HG03378 (cell line): ENCODE measurements at regions not wholly inside any gene's neighbourhood (a gene's known extent, or its start where the extent isn't known, plus 50 kb on each side); places are given as distances from the start of the nearest gene placed in this dataset.
"Not testable (repeated sequence)": the region's sequence is repeated elsewhere in the genome, so short reads cannot be mapped to it uniquely, and the experiment has no call there.

Experiments
- ATAC-seq: cut with Tn5 transposase; IDR thresholded peaks from one replicate; pipeline ENCODE4 v1.9.1; 2021; ENCODE audit warnings: mild to moderate bottlenecking, moderate library complexity; ENCODE audit not compliant: unreplicated experiment

DNA sequence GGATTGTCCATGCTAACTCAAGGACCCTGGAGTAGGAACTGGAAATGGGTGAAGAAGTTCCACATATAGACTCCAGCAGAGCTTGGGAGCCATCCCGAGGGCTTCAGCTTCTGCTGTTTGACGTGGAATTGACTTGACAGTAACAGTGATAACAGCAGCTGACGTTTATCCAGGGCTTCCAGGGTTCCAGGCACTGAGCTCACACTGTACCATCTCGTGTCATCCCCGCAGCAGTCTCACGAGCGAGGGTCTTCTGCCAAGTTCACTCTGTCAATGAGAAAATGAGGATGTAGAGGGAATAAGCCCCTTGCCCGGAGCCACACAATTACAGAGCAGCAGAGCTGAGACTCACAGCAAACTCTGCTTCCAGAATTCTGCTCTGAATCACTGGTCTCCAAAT lies 447.7 kb downstream of the SIPA1L2 start:
- ATAC-seq, result no peak

- ATAC-seq, result no peak
Observed at GRCh38 chr1:232180779-232181136, 449.2 kb downstream of the SIPA1L2 start.

GRCh38 chr1:232179896-232180778 lies 449.8 kb downstream of the SIPA1L2 start:
- no peak for ATAC-seq

DNA sequence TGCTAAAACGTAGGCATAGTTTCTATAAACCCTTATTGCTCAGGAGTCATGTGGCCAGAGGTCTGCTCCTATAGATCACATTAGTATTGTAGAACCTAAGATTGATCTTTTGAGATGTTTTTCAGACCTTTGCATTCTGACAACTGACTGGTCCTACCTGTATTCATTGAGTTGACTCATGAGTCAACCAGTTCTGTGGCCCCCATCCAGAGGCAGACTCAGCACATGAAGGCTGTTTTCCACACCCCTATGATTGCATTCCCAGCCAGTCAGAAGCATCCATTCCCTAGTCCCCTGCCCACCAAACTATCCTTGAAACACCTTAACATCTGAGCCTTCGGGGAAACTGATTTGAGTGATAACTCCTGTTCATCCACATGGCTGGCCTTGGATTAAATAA lies 451.7 kb downstream of the SIPA1L2 start:
- ATAC-seq, result no peak

DNA sequence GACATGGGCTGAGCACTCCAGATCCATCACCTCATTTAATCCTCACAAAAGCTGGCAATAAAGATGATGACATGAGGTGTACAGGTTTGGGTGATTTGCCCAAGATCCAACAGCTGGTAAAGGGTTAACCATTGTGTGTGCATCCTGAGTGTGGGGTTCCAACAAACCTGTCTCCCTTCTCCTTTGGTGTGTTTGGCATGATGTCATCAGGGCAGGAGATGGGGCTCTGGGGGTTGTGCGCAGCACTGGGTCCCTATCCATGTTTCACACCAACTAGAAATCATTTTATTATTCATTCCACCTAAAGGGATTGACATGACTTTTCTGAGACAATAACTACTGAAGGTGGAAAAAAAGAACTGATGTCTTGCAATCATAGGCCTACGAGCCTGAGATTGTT lies 452.5 kb downstream of the SIPA1L2 start:
- ATAC-seq, result no peak

DNA sequence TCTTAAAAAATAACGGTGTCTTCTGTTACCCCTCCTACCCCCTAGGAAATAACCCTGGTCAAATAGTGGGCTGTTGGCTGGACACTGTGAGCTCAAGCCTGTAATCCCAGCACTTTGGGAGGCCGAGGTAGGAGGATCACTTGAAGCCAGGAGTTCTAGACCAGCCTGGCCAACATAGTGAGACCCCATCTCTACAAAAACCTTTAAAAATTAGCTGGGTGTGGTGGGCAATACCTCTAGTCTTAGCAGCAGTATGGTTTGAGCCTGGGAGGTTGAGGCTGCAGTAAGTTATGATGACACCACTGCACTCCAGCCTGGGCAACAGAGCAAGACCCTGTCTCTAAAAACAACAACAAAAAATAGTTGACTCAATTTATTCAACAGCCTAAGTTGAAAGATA lies 453.7 kb downstream of the SIPA1L2 start:
- no peak for ATAC-seq

DNA sequence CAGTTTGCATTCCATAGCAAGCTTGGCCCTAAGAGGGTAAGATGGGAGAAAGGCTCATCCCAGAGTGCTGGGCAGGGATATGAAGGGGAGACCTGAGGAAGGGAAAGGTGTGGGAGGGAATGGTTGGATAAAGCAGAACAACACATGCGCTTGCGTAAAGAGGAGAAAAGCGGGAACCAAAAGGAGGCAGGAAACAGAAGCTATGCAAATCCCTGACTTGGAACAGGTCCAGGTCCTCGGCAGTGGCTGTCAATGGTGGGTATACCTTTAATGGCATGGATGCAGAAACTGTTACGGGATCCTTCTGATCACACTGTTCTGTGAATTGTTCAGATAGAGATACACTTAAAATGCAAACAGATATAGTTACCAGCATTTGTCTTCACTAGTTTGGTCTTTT lies 455.6 kb downstream of the SIPA1L2 start:
- ATAC-seq, result no peak

DNA sequence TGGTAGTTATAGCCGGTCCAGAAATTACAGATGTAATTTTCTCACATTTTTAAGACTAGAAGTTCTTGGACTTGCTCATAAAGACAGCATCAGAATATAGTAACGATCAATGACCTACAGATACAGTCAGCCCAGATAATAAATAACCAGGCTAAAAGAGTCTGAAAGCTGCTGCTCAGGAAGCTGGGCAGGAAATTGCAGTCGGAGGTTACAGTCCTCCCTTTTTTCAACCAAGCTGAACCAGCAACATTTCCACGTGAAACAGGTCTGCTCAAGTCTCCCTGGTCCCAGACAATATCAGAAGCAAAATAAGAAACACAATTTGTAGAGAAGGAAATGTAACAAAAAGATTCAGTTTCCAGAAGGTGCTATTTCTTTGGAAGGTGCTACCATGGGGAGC lies 457.4 kb downstream of the SIPA1L2 start:
- no peak for ATAC-seq

- no peak for ATAC-seq
Observed at GRCh38 chr1:232170909-232171308, 459.0 kb downstream of the SIPA1L2 start.

DNA sequence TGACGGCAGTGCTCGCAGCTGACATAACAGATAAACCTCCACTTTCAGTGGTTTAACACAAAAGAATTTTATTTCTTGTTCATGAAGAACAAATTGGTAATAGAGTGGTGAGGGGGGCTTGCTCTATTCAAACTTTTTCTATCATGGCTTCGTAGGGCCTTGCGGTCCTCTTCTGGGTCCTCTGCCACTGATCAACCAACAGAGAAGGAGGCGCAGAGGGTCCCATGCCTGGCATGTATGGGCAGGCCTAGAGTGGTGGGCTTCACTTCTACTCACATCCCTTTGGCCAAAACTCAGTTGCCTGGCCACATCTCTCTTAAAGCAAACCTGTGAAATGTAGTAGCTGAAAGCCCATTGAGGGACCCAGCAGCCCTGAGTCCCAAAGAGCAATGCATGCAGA lies 460.5 kb downstream of the SIPA1L2 start:
- ATAC-seq, result no peak

GRCh38 chr1:232168508-232168907 lies 461.4 kb downstream of the SIPA1L2 start:
- no peak for ATAC-seq

DNA sequence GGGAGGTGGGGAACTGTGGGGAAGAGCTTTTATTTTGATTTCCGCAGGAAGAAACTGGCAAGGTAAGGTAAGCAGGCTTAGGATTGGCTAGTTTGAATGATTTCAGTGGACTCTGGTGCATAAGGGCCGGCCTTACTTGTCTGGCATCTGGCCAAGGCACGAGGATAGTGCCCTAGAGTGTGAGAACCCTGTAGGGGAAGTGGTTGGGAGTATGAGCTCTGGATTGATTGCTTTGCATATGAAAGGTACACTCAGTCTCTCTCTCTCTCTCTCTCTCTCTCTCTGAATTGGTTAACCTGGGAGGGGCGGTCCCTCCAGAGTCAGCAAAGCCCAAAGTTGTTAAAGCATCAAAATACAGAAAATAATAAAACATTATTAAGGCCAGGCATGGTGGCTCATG lies 463.0 kb downstream of the SIPA1L2 start:
- no peak for ATAC-seq

GRCh38 chr1:232164078-232164963 lies 465.6 kb downstream of the SIPA1L2 start:
- ATAC-seq, result no peak

GRCh38 chr1:232163533-232163932 lies 466.4 kb downstream of the SIPA1L2 start:
- ATAC-seq, result no peak

DNA sequence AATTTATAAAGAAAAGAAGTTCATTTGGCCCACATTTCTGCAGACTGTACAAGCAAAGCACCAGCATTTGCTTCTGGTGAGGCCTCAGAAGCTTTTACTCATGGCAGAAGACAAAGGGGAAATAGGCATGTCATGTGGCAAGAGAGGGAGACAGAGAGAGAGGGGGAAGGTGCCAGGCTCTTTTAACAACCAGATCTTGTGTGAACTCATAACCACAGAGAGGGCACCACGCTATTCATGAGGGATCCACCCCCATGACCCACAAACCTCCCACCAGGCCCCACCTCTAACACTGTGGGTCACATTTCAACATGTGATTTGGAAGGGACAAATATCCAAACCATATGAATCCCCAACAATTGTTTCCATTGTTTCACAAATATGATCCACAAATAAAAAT lies 467.9 kb downstream of the SIPA1L2 start:
- ATAC-seq, result no peak

GRCh38 chr1:232158558-232158957 lies 471.4 kb downstream of the SIPA1L2 start:
- ATAC-seq, result not testable (repeated sequence)

GRCh38 chr1:232156070-232156469 lies 473.9 kb downstream of the SIPA1L2 start:
- not testable (repeated sequence) for ATAC-seq

DNA sequence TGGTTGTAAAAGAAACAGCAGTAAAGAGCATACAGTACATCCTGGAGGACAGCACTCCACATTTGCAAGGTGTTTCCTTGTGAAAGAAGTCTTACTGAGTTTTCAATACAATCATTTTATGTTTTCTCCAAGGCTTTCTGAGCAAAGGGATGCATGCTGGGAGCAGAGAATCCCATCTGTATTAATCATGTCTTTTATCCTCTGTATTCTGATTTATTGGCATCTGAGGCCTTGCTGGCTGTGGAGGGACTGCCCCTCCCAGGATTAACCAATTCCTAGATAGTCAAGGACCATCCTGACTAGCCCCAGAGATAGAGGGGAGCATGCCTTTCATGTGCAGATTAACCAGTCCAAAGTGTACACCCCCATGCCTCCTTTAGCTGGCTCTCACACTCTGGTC lies 476.3 kb downstream of the SIPA1L2 start:
- no peak for ATAC-seq

DNA sequence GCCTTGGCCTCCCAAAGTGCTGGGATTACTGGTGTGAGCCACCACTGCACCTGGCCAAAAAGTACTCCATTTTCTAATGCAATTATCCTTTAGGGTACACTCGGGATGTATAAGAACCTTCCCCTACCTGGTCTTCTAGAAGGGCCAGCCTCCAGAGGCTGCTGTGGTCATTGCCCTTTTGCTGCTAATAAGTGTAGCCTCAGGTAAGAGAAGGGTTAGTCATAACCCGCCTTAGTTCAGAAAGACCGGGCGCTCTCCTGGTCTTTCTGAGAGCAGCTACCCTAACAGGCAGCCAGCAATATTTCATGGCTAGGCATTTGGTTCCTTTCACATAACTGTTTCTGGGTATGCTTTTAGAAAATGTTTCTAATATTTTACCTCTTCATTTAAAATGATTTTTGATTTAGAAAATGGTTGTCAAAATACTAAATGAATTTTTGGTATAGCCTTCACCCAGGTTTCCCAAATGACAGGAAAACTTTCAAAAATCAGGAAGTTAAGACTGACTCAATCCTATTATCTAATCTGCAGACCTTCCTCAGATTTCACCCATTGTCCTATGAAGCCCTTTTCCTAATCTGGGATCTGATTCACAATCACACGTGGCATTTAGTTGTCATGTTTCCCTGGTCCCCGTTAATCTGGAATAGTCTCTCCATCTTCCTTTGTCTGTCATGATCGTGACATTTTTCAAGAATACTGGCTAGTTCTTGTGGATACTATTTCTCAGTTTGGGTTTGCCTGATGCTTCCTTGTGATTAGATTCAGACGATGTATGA lies 479.0 kb downstream of the SIPA1L2 start:
- no peak for ATAC-seq

GRCh38 chr1:232149287-232150201 lies 480.4 kb downstream of the SIPA1L2 start:
- ATAC-seq, result no peak
